H1 (cell line): ENCODE measurements at regions not wholly inside any gene's neighbourhood (a gene's known extent, or its start where the extent isn't known, plus 50 kb on each side); places are given as distances from the start of the nearest gene placed in this dataset.

Experiments
- CTCF ChIA-PET: fragments of 300-600 bp; sonication (Branson Sonifier 250); formaldehyde crosslinking; loops from one replicate; lab custom pipeline; 2021; ENCODE audit not compliant: partially characterized antibody; lab: Charles Lee
- POLR2A ChIA-PET: fragments of 300-600 bp; sonication (Branson Sonifier 250); formaldehyde crosslinking; loops from one replicate; lab custom pipeline; 2021; ENCODE audit warnings: inconsistent platforms; ENCODE audit not compliant: partially characterized antibody; lab: Charles Lee
- DNase-seq, 2 experiments: peaks; one replicate each; pipeline versions ENCODE4 v3.0.0 to v3.0.0-alpha.2; 2010 to 2022; ENCODE audit warnings: low spot score in 2 of 2, low read depth in 1 of 2, mixed read lengths in 1 of 2
- FAIRE-seq: peaks from 2 replicates; lab custom pipeline; 2011; peaks lifted over from hg19 to GRCh38; lab: Jason Lieb, UNC
- H2AFZ ChIP-seq: 2 replicates; pipeline ENCODE4 v1.8.1; 2012; ENCODE audit warnings: low read length, inconsistent platforms
- H2AK5ac ChIP-seq: 2 replicates; pipeline ENCODE4 v1.6.1; 2013; ENCODE audit warnings: low read depth, low read length
- H2BK120ac ChIP-seq: replicated peaks from 2 replicates; pipeline ENCODE3; 2013; ENCODE audit warnings: low read depth, low read length, inconsistent platforms
- H2BK12ac ChIP-seq: 2 replicates; pipeline ENCODE4 v1.6.1; 2013; ENCODE audit warnings: low read depth, low read length
- H2BK15ac ChIP-seq: 2 replicates; pipeline ENCODE4 v1.6.1; 2013; ENCODE audit warnings: low read length
- H2BK20ac ChIP-seq: 2 replicates; pipeline ENCODE4 v1.6.1; 2013; ENCODE audit warnings: low read length
- H2BK5ac ChIP-seq: 2 replicates; pipeline ENCODE4 v1.6.1; 2013; ENCODE audit warnings: low read depth, low read length
- H3K14ac ChIP-seq: 2 replicates; pipeline ENCODE4 v1.6.1; 2013; ENCODE audit warnings: inconsistent platforms; ENCODE audit not compliant: insufficient read length
- H3K18ac ChIP-seq: 2 replicates; pipeline ENCODE4 v1.6.1; 2013; ENCODE audit warnings: low read length; ENCODE audit errors: extremely low read depth
- H3K23ac ChIP-seq: 2 replicates; pipeline ENCODE4 v1.6.1; 2013; ENCODE audit warnings: inconsistent platforms; ENCODE audit not compliant: insufficient read length
- H3K23me2 ChIP-seq: 2 replicates; pipeline ENCODE4 v1.6.1; 2013; ENCODE audit warnings: low read depth, low read length
- H3K27ac ChIP-seq: 2 replicates; pipeline ENCODE4 v1.6.1; 2011; ENCODE audit warnings: low read depth, low read length, inconsistent platforms
- H3K27me3 ChIP-seq, 4 experiments: replicated peaks in 1 of 4; 1 replicate in 1 of 4; 2 replicates in 3 of 4; pipeline versions ENCODE4 v1.6.1 to v1.8.1; 2011 to 2013; ENCODE audit warnings: low read length in 3 of 4, mild to moderate bottlenecking in 3 of 4, inconsistent platforms in 2 of 4, mixed read lengths in 2 of 4, moderate library complexity in 1 of 4; ENCODE audit not compliant: control insufficient read depth in 3 of 4, insufficient read depth in 3 of 4; ENCODE audit errors: extremely low read depth in 1 of 4
- H3K36me3 ChIP-seq, 4 experiments: 2 replicates each; pipeline versions ENCODE4 v1.6.1 to v1.8.1; 2011 to 2013; ENCODE audit warnings: mild to moderate bottlenecking in 4 of 4, low read length in 3 of 4, moderate library complexity in 2 of 4, control low read depth in 1 of 4, inconsistent platforms in 1 of 4; ENCODE audit not compliant: insufficient read depth in 4 of 4, control insufficient read depth in 2 of 4
- H3K4ac ChIP-seq: replicated peaks from 2 replicates; pipeline ENCODE3; 2013; ENCODE audit warnings: low read length, low read depth, mixed read lengths, inconsistent platforms; ENCODE audit not compliant: insufficient read length
- H3K4me1 ChIP-seq, 4 experiments: replicated peaks in 1 of 4; 1 replicate in 1 of 4; 2 replicates in 3 of 4; pipeline versions ENCODE4 v1.6.1 to v1.8.1; 2011 to 2013; ENCODE audit warnings: low read length in 3 of 4, inconsistent platforms in 2 of 4, mixed read lengths in 1 of 4; ENCODE audit not compliant: insufficient read depth in 4 of 4, control insufficient read depth in 3 of 4
- H3K4me2 ChIP-seq, 2 experiments: 2 replicates each; pipeline versions ENCODE4 v1.6.1 to v1.8.1; 2011 to 2013; ENCODE audit warnings: low read depth in 2 of 2, low read length in 2 of 2, control low read depth in 1 of 2, inconsistent platforms in 1 of 2, mild to moderate bottlenecking in 1 of 2; ENCODE audit not compliant: insufficient read depth in 1 of 2
- H3K4me3 ChIP-seq, 4 experiments: fragments of 200-600, 300-600 bp in 1 of 4; sonication (generic), shearing (Covaris generic), sonication (Bioruptor Twin) in 1 of 4; 2 replicates each; pipeline versions ENCODE4 v1.5.1 to v1.8.1; 2011 to 2016; ENCODE audit warnings: low read length in 4 of 4, low read depth in 3 of 4, control low read depth in 2 of 4, inconsistent platforms in 2 of 4, mild to moderate bottlenecking in 2 of 4, mixed read lengths in 1 of 4, moderate library complexity in 1 of 4; ENCODE audit not compliant: insufficient read depth in 2 of 4; ENCODE audit errors: extremely low read depth in 1 of 4
- H3K56ac ChIP-seq: replicated peaks from 2 replicates; pipeline ENCODE3; 2013; ENCODE audit warnings: low read depth, mild to moderate bottlenecking, mixed read lengths, low read length, inconsistent platforms; ENCODE audit not compliant: insufficient read length
- H3K79me1 ChIP-seq: 2 replicates; pipeline ENCODE4 v1.6.1; 2013; ENCODE audit warnings: low read depth, low read length, control low read depth
- H3K79me2 ChIP-seq, 2 experiments: 2 replicates each; pipeline versions ENCODE4 v1.6.1 to v1.8.1; 2012 to 2013; ENCODE audit warnings: low read length in 2 of 2, mild to moderate bottlenecking in 2 of 2, inconsistent platforms in 1 of 2; ENCODE audit not compliant: insufficient read depth in 2 of 2, control insufficient read depth in 1 of 2
- H3K9ac ChIP-seq, 4 experiments: replicated peaks in 1 of 4; 1 replicate in 1 of 4; 2 replicates in 3 of 4; pipeline versions ENCODE4 v1.6.1 to v1.8.1; 2011 to 2013; ENCODE audit warnings: low read depth in 3 of 4, low read length in 3 of 4, control low read depth in 2 of 4, mild to moderate bottlenecking in 2 of 4, moderate library complexity in 2 of 4, inconsistent platforms in 1 of 4; ENCODE audit errors: extremely low read depth in 1 of 4
- H3K9me3 ChIP-seq, 2 experiments: 2 replicates each; pipeline versions ENCODE4 v1.6.1 to v1.8.1; 2012 to 2013; ENCODE audit warnings: mild to moderate bottlenecking in 2 of 2, moderate library complexity in 2 of 2, control low read depth in 1 of 2, inconsistent platforms in 1 of 2, low read depth in 1 of 2, low read length in 1 of 2, mixed read lengths in 1 of 2; ENCODE audit not compliant: insufficient read depth in 2 of 2
- H4K20me1 ChIP-seq, 2 experiments: replicated peaks in 1 of 2; 2 replicates each; pipeline versions ENCODE3 to v1.8.1; 2011 to 2013; ENCODE audit warnings: inconsistent platforms in 2 of 2, low read length in 2 of 2, mild to moderate bottlenecking in 1 of 2; ENCODE audit not compliant: insufficient read depth in 2 of 2, control insufficient read depth in 1 of 2
- H4K5ac ChIP-seq: 2 replicates; pipeline ENCODE4 v1.6.1; 2013; ENCODE audit warnings: low read length, low read depth, mixed read lengths, inconsistent platforms; ENCODE audit not compliant: insufficient read length
- H4K8ac ChIP-seq: 2 replicates; pipeline ENCODE4 v1.8.0; 2013; ENCODE audit warnings: mild to moderate bottlenecking, moderate library complexity, low read length, inconsistent platforms; ENCODE audit not compliant: insufficient read depth; ENCODE audit errors: extremely low read depth
- H4K91ac ChIP-seq: replicated peaks from 2 replicates; pipeline ENCODE3; 2013; ENCODE audit warnings: low read length, mixed read lengths, inconsistent platforms; ENCODE audit not compliant: insufficient read length
- CEBPB ChIP-seq: IDR thresholded peaks from 2 replicates; pipeline ENCODE4 v1.6.1; 2012; ENCODE audit warnings: low read depth, low read length
- EGR1 ChIP-seq: IDR thresholded peaks from 2 replicates; pipeline ENCODE4 v1.6.1; 2011; ENCODE audit warnings: low read depth, low read length, borderline replicate concordance
- GABPA ChIP-seq: IDR thresholded peaks from 2 replicates; pipeline ENCODE4 v1.6.1; 2011; ENCODE audit warnings: mild to moderate bottlenecking, low read length, moderate library complexity, borderline replicate concordance; ENCODE audit not compliant: insufficient read depth
- GTF2F1 ChIP-seq: IDR thresholded peaks from 2 replicates; pipeline ENCODE4 v1.6.1; 2012; ENCODE audit warnings: low read depth, low read length, improper control_type of control experiment, borderline replicate concordance
- HDAC2 ChIP-seq, 2 experiments: fragments of 300-600 bp in 1 of 2; sonication (generic) in 1 of 2; IDR thresholded peaks; 2 replicates each; pipeline ENCODE4 v1.6.1; 2011 to 2012; ENCODE audit warnings: low read depth in 2 of 2, low read length in 2 of 2, mild to moderate bottlenecking in 2 of 2, moderate library complexity in 2 of 2, borderline replicate concordance in 1 of 2, inconsistent platforms in 1 of 2
- JUND ChIP-seq: IDR thresholded peaks from 2 replicates; pipeline ENCODE4 v1.6.1; 2011; ENCODE audit warnings: mild to moderate bottlenecking, improper control_type of control experiment, low read length
- KDM4A ChIP-seq: IDR thresholded peaks from one replicate; pipeline ENCODE4 v1.7.1; 2012; ENCODE audit warnings: low read depth, mild to moderate bottlenecking, moderate library complexity, low read length, inconsistent platforms; ENCODE audit not compliant: severe bottlenecking
- POU5F1 ChIP-seq: IDR thresholded peaks from 2 replicates; pipeline ENCODE4 v1.6.1; 2011; ENCODE audit warnings: low read depth, mild to moderate bottlenecking, low read length, moderate library complexity
- SAP30 ChIP-seq: fragments of 300-600 bp; sonication (generic); IDR thresholded peaks from 2 replicates; pipeline ENCODE4 v1.7.1; 2012; ENCODE audit warnings: low read length, moderate library complexity, mild to moderate bottlenecking, inconsistent platforms; ENCODE audit not compliant: insufficient read depth, insufficient replicate concordance
- WGBS, 2 experiments: shearing (Covaris generic) in 1 of 2; methylation state at CpG; one replicate each; pipeline versions ENCODE4 v1.1.6 to v1.1.7; 2013 to 2015; ENCODE audit warnings: low lambda C conversion rate in 2 of 2, mixed read lengths in 2 of 2, inconsistent platforms in 1 of 2, low coverage in 1 of 2, missing lambda C conversion rate in 1 of 2; ENCODE audit not compliant: insufficient replicate concordance in 2 of 2, insufficient coverage in 1 of 2, insufficient read length in 1 of 2; ENCODE audit errors: extremely low coverage in 1 of 2, missing lambda C conversion rate in 1 of 2; 5-methylcytosine and 5-hydroxymethylcytosine counted together
- TF ChIP-seq, protein P1 (sequence below): IDR thresholded peaks from 2 replicates; pipeline ENCODE4 v1.6.1; 2011; ENCODE audit warnings: low read length, improper control_type of control experiment
- TF ChIP-seq, protein P2 (sequence below): IDR thresholded peaks from 2 replicates; pipeline ENCODE4 v1.6.1; 2012; ENCODE audit warnings: low read length, inconsistent platforms

- no peak overlapping the region for H2BK20ac ChIP-seq
- H3K27me3 ChIP-seq = no peaks in the 10 kb centered on the region
- H3K4me2 ChIP-seq = no peak overlapping the region
- H3K4ac ChIP-seq = no peak overlapping the region
- ChIA-PET CTCF (interaction anchor here (0.7 to 2.6 kb wide), 2 partner anchors 23 to 32 kb away, joined by 3 to 8 read pairs; no protein-coding TSS in a partner anchor), POLR2A (interaction anchor here (0.5 kb wide), 1 partner anchor 98 kb away, joined by 3 read pairs; no protein-coding TSS in a partner anchor)
- H3K23ac ChIP-seq = no peak overlapping the region
- no peak overlapping the region for H4K91ac ChIP-seq
- H4K8ac ChIP-seq = no peak overlapping the region
- no peaks in the 10 kb centered on the region for H4K20me1 ChIP-seq
- FAIRE-seq = no peak
- no peak overlapping the region for H2BK5ac ChIP-seq
- no peak overlapping the region for H2BK15ac ChIP-seq
- H3K27ac ChIP-seq = no peak overlapping the region
- H3K4me3 ChIP-seq = no peak overlapping the region
- no peak overlapping the region for H3K18ac ChIP-seq
- H3K14ac ChIP-seq = no peak overlapping the region
- 0 out of 2 replicates have a peak, but pooled peaks cover 3% of the 10 kb centered on the region for H3K79me1 ChIP-seq
- no peak for DNase-seq
- H2BK12ac ChIP-seq = no peak overlapping the region
- no peaks in the 10 kb centered on the region; the same call in 1 of the 2 replicates for H3K23me2 ChIP-seq
- peaks cover 0 to 7% (median 0%) of the 10 kb centered on the region in 4 experiments; a peak in 1 of 8 replicates for H3K36me3 ChIP-seq
- peaks cover 8 to 10% of the 10 kb centered on the region in 2 experiments for H3K9me3 ChIP-seq
- no peak overlapping the region for H4K5ac ChIP-seq
- no peaks in the 10 kb centered on the region for H3K79me2 ChIP-seq
- H2AK5ac ChIP-seq = no peak overlapping the region
- no peak overlapping the region for H2AFZ ChIP-seq
- WGBS, 2 experiments = 83% methylated on average over 6 of the region's 6 CpGs; no CpG with 5 or more reads in 1 of the 2 experiments
- no peak overlapping the region for H2BK120ac ChIP-seq
- H3K9ac ChIP-seq = no peak overlapping the region
- H3K4me1 ChIP-seq = no peaks in the 10 kb centered on the region
- H3K56ac ChIP-seq = no peak overlapping the region
- TF ChIP-seq JUND (no peak), GTF2F1 (no peak), SAP30 (no peak), POU5F1 (no peak), GABPA (no peak), CEBPB (no peak), HDAC2 (IDR thresholded peaks at IDR 0.05; ENCODE audit: borderline replicate concordance in 1 of 2, low read depth in 2 of 2, low read length in 2 of 2) (no peak), KDM4A (no peak), EGR1 (no peak)
- TF ChIP-seq, protein P1, sequence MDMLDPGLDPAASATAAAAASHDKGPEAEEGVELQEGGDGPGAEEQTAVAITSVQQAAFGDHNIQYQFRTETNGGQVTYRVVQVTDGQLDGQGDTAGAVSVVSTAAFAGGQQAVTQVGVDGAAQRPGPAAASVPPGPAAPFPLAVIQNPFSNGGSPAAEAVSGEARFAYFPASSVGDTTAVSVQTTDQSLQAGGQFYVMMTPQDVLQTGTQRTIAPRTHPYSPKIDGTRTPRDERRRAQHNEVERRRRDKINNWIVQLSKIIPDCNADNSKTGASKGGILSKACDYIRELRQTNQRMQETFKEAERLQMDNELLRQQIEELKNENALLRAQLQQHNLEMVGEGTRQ = no peak
- TF ChIP-seq, protein P2, sequence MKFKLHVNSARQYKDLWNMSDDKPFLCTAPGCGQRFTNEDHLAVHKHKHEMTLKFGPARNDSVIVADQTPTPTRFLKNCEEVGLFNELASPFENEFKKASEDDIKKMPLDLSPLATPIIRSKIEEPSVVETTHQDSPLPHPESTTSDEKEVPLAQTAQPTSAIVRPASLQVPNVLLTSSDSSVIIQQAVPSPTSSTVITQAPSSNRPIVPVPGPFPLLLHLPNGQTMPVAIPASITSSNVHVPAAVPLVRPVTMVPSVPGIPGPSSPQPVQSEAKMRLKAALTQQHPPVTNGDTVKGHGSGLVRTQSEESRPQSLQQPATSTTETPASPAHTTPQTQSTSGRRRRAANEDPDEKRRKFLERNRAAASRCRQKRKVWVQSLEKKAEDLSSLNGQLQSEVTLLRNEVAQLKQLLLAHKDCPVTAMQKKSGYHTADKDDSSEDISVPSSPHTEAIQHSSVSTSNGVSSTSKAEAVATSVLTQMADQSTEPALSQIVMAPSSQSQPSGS = no peak
These were observed 186.3 kb upstream of the TENM3 start for GRCh38 chr4:182056866-182057265.
